ENCODE measurements at regions not wholly inside any gene's neighbourhood (a gene's known extent, or its start where the extent isn't known, plus 50 kb on each side); places are given as distances from the start of the nearest gene placed in this dataset.

- TF ChIP-seq CTCF (conservative IDR thresholded peaks at IDR 0.05; ENCODE audit: low read depth in 2 of 2): no peak
- peak; percentile 54; the same call in 1 of the 2 replicates for TF ChIP-seq NANOG (IDR thresholded peaks at IDR 0.05; ENCODE audit: borderline replicate concordance)
These were observed 291.3 kb upstream of the COL3A1 start for GRCh38 chr2:188682838-188683237.
